A673 (cell line): ENCODE measurements at regions not wholly inside any gene's neighbourhood (a gene's known extent, or its start where the extent isn't known, plus 50 kb on each side); places are given as distances from the start of the nearest gene placed in this dataset.

Experiments used
- CTCF ChIP-seq: fragments of 300-800, 200-600 bp; sonication (generic); conservative IDR thresholded peaks from 2 replicates; pipeline ENCODE4 v1.5.1; 2017; ENCODE audit warnings: low read depth, mild to moderate bottlenecking, antibody characterized with exemption, low read length, moderate library complexity, mixed read lengths
- EZH2 ChIP-seq: fragments of 200-600 bp; sonication (generic); IDR thresholded peaks from 2 replicates; pipeline ENCODE4 v1.6.1; 2017; ENCODE audit warnings: borderline replicate concordance, low read depth, mild to moderate bottlenecking, mixed read lengths, antibody characterized with exemption, low read length; ENCODE audit not compliant: poor library complexity, severe bottlenecking

GRCh38 chr5:34484216-34484920 lies 171.8 kb upstream of the RAI14 start:
- TF ChIP-seq CTCF (no peak), EZH2 (no peak)
